ENCODE measurements at regions not wholly inside any gene's neighbourhood (a gene's known extent, or its start where the extent isn't known, plus 50 kb on each side); places are given as distances from the start of the nearest gene placed in this dataset.

GRCh38 chr14:84520711-84521338, 1009.1 kb upstream of the FLRT2 start:
- TF ChIP-seq PAX5 (IDR thresholded peaks at IDR 0.05; ENCODE audit: insufficient read depth, low read length, severe bottlenecking) (no peak), POLR2A (IDR thresholded peaks at IDR 0.05; ENCODE audit: low read depth, low read length) (no peak), TAF1 (IDR thresholded peaks at IDR 0.05; ENCODE audit: low read depth, low read length) (no peak)

Data from GM12891 (cell line).